ENCODE measurements at regions not wholly inside any gene's neighbourhood (a gene's known extent, or its start where the extent isn't known, plus 50 kb on each side); places are given as distances from the start of the nearest gene placed in this dataset.

GRCh38 chr12:46455648-46456352 is 83.2 kb upstream of the SLC38A2 start:
- TF ChIP-seq POLR2A (IDR thresholded peaks at IDR 0.05; ENCODE audit: low read depth, low read length) (no peak), POLR2AphosphoS5 (IDR thresholded peaks at IDR 0.05; ENCODE audit: low read depth, low read length) (no peak)

Measured in GM12891 (cell line).